NCI-H187 (cell line): ENCODE measurements at regions not wholly inside any gene's neighbourhood (a gene's known extent, or its start where the extent isn't known, plus 50 kb on each side); places are given as distances from the start of the nearest gene placed in this dataset.

Experiments used
- DNase-seq, 2 experiments: peaks; one replicate each; lab custom pipeline; 2025; lab: John Stamatoyannopoulos, UW

- no peak for DNase-seq
Measured at GRCh38 chr12:75908961-75909605, 122.5 kb downstream of the PHLDA1 start.

- DNase-seq = no peak
Measured at GRCh38 chr12:75905922-75906321, 125.7 kb downstream of the PHLDA1 start.

- no peak for DNase-seq
Measured at GRCh38 chr12:75900781-75901254, 130.8 kb downstream of the PHLDA1 start.

- no peak for DNase-seq
Measured at GRCh38 chr12:75900226-75900625, 131.3 kb downstream of the PHLDA1 start.

GRCh38 chr12:75894965-75895754 is 136.4 kb downstream of the PHLDA1 start:
- no peak for DNase-seq

GRCh38 chr12:75893765-75894164 is 137.8 kb downstream of the PHLDA1 start:
- DNase-seq = no peak

- DNase-seq = no peak
Measured at GRCh38 chr12:75892731-75893408, 138.7 kb downstream of the PHLDA1 start.

GRCh38 chr12:75891072-75891471 is 140.5 kb downstream of the PHLDA1 start:
- no peak for DNase-seq

GRCh38 chr12:75890660-75891059 is 140.9 kb downstream of the PHLDA1 start:
- DNase-seq = no peak

GRCh38 chr12:75890141-75890540 is 141.4 kb downstream of the PHLDA1 start:
- no peak for DNase-seq

GRCh38 chr12:75888874-75889613 is 142.5 kb downstream of the PHLDA1 start:
- no peak for DNase-seq

- no peak for DNase-seq
Measured at GRCh38 chr12:75888399-75888798, 143.2 kb downstream of the PHLDA1 start.

GRCh38 chr12:75887979-75888378 is 143.6 kb downstream of the PHLDA1 start:
- no peak for DNase-seq

GRCh38 chr12:75884465-75884985 is 147.1 kb downstream of the PHLDA1 start:
- no peak for DNase-seq

GRCh38 chr12:75883241-75883640 is 148.3 kb downstream of the PHLDA1 start:
- no peak for DNase-seq

GRCh38 chr12:75882421-75882820 is 149.2 kb downstream of the PHLDA1 start:
- DNase-seq = no peak

GRCh38 chr12:75881920-75882319 is 149.7 kb downstream of the PHLDA1 start:
- DNase-seq = no peak

GRCh38 chr12:75877763-75878621 is 153.6 kb downstream of the PHLDA1 start:
- no peak for DNase-seq

- no peak for DNase-seq
Measured at GRCh38 chr12:75876832-75877762, 154.5 kb downstream of the PHLDA1 start.

- no peak for DNase-seq
Measured at GRCh38 chr12:75874441-75874840, 157.1 kb downstream of the PHLDA1 start.
